GM18907 (cell line): ENCODE measurements at regions not wholly inside any gene's neighbourhood (a gene's known extent, or its start where the extent isn't known, plus 50 kb on each side); places are given as distances from the start of the nearest gene placed in this dataset.

Source experiments
- ATAC-seq: cut with Tn5 transposase; IDR thresholded peaks from one replicate; pipeline ENCODE4 v1.9.1; 2021; ENCODE audit warnings: mild to moderate bottlenecking, moderate library complexity; ENCODE audit not compliant: unreplicated experiment

DNA sequence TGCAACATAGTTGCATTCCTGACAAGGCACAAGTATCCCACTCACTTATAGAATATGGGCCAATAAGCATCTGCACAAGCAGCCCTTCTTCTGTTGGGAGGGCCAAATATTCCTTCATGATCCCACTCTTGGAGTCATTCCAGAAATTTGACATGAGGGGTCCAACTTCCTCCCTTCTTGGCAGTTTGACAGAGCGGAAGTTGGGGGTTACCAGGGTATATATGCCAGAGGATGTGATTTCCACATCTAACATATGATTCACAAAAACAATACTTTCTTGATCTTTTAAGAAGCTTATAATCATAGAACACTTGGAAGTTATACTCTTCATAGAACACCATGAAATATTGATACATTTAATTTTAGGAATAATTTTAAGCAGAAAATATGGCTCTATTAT lies 100.9 kb upstream of the CRBN start:
- no peak for ATAC-seq

- ATAC-seq: no peak
Measured at GRCh38 chr3:3278073-3278472, 98.6 kb upstream of the CRBN start.

GRCh38 chr3:3276630-3277029 lies 97.1 kb upstream of the CRBN start:
- no peak for ATAC-seq

GRCh38 chr3:3264796-3265195 lies 85.3 kb upstream of the CRBN start:
- no peak for ATAC-seq

GRCh38 chr3:3260870-3261269 lies 81.4 kb upstream of the CRBN start:
- peak; percentile 63 for ATAC-seq

GRCh38 chr3:3259181-3259580 lies 79.7 kb upstream of the CRBN start:
- no peak for ATAC-seq

DNA sequence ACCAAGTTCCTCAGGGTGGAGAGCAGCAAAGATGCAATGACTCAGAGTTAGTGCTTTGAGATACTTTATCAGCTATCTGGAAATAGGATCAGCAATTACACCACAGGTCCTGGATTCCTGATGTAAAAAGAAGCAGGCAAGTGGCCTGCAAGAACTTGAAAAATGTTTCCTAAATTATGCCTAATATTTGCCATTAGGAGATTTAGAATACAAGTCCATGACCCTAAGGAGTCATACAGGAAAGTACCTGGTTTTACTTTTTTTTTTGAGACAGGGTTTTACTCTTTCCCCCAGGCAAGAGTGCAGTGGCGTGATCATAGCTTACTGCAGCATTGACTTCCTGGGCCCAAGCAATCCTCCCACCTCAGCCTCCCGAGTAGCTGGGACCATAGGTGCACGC lies 78.8 kb upstream of the CRBN start:
- ATAC-seq: no peak

DNA sequence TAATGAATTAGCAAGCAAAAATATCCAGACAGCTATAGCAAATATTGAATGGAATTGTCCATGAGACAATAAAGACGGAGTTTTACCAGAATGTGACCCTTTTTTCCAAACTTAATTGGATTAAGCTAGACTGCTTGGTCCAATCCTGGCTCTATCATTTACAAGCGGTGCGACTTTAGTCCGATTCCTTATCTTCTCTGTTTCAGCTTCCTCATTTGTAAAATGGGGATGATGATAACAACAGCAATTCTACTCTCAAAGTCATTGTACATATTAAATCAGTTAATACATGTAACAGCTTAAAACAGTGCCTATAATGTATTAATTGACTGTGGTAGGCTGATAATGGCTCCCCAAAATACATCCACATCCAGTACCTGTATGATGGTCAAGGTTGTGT lies 62.1 kb upstream of the CRBN start:
- ATAC-seq: no peak

DNA sequence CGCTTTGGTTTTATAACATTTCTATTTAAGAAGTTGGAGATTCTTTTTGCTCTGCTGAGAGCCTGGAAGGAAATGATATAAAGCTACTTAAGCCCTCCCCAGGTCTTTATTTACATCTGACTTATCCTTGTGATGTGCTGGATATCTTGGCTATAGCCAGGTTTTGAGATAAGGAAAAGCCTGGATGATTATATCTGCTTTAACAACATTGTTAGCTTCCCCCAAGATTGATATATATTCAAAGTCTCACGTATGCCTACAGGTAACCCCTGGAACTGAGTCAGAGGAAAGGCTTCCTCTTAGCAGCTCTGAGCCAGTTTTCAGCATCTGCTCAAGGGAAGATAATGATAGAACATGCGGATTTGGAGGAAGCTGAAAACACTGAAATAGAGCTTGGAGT lies 61.5 kb upstream of the CRBN start:
- ATAC-seq: no peak

DNA sequence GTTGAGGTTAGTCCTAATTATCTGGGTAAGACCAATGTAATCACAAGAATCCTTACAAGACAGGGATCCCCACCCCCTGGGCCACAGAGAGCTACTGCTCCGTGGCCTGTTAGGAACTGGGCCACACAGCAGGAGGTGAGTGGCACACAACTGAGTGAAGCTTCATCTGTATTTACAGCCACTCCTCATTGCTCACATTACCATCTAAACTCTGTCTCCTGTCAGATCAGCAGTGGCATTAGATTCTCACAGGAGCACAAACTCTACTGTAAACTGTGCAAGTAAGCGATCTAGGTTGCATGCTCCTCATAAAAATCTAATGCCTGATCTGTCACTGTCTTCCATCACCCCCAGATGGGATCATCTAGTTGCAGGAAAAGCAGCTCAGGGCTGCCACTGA lies 58.5 kb upstream of the CRBN start:
- no peak for ATAC-seq

DNA sequence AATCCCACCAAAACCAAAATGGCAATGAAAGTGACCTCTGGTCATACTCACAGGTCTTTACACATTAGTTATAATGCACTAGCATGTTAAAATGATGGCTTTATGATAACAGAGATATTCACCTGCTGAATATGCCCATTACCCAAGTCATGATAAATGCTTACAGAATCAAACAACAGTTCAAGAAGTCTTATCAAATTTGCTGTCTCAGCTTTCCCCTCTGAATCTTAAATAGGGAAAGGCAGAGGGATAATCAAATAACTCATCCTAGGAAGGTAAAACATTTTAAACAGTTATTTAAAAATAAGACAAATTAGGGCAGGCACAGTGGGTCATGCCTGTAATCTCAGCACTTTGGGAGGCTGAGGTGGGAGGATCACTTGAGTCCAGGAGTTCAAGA lies 52.8 kb upstream of the CRBN start:
- ATAC-seq: no peak
